Urinary bladder (tissue), 3 donors: ENCODE measurements at regions not wholly inside any gene's neighbourhood (a gene's known extent, or its start where the extent isn't known, plus 50 kb on each side); places are given as distances from the start of the nearest gene placed in this dataset.
"Not testable (repeated sequence)": the region's sequence is repeated elsewhere in the genome, so short reads cannot be mapped to it uniquely, and the experiment has no call there.

Source experiments
- DNase-seq: peaks from one replicate; pipeline ENCODE4 v3.0.0-alpha.2; 2015; ENCODE audit errors: extremely low spot score
- H3K27ac ChIP-seq: one replicate; pipeline ENCODE4 v1.5.1; 2013; ENCODE audit warnings: low read depth, mild to moderate bottlenecking, moderate library complexity
- H3K36me3 ChIP-seq: one replicate; pipeline ENCODE4 v1.6.1; 2013; ENCODE audit warnings: mild to moderate bottlenecking, moderate library complexity; ENCODE audit not compliant: insufficient read depth
- H3K4me1 ChIP-seq: one replicate; pipeline ENCODE4 v1.6.1; 2013; ENCODE audit warnings: mild to moderate bottlenecking, moderate library complexity; ENCODE audit not compliant: insufficient read depth
- H3K4me3 ChIP-seq: one replicate; pipeline ENCODE4 v1.5.1; 2013; ENCODE audit warnings: low read depth, low read length
- WGBS: extraction: QIAGEN DNeasy Blood & Tissue Kit; methylation state at CpG from one replicate; pipeline ENCODE4 v1.1.7; 2013; 5-methylcytosine and 5-hydroxymethylcytosine counted together
- donor health status: healthy with polysubstance abuse.
- donor health status: healthy.

DNA sequence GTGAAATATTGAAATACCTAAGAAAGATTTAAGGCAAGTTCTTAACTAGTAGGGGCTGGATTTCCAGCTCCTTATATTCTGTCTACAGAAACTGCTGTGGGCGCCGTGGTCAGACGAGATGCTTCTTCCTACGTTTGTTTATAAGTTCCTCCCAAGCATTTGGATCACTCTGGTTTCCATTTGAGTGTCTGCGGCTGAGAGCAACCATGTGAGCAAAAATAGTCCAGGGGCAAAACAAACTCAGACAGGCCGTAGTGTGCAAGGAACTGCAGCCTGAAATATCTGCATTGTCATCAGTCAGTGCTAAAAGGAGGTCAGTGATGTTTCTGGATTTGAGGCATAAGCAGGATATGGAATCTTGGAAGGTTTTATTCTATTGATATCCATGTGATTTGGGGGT is 485.9 kb upstream of the JAG1 start:
- 10% methylated on average over 6 of the region's 6 CpGs for WGBS
- Histone ChIP-seq H3K4me3 (no peak overlapping the region), H3K27ac (no peak overlapping the region), H3K4me1 (no peaks in the 10 kb centered on the region), H3K36me3 (no peaks in the 10 kb centered on the region)
- DNase-seq = no peak

- no peaks in the 10 kb centered on the region for H3K36me3 ChIP-seq
- no peak overlapping the region for H3K27ac ChIP-seq
- no peaks in the 10 kb centered on the region for H3K4me1 ChIP-seq
- WGBS = 95% methylated on average over 4 of the region's 4 CpGs
- no peak for DNase-seq
- no peak overlapping the region for H3K4me3 ChIP-seq
Observed at GRCh38 chr20:11162026-11162775, 488.4 kb upstream of the JAG1 start.

- Histone ChIP-seq H3K36me3 (no peaks in the 10 kb centered on the region), H3K4me3 (no peak overlapping the region), H3K27ac (no peak overlapping the region), H3K4me1 (no peaks in the 10 kb centered on the region)
- DNase-seq = no peak
- WGBS = 58% methylated on average over 1 of the region's 1 CpG
Observed at GRCh38 chr20:11165789-11166188, 492.0 kb upstream of the JAG1 start.

- DNase-seq = no peak
Observed at GRCh38 chr20:11166712-11167111, 492.9 kb upstream of the JAG1 start.

GRCh38 chr20:11168026-11168425 is 494.2 kb upstream of the JAG1 start:
- no peaks in the 10 kb centered on the region for H3K4me1 ChIP-seq
- H3K4me3 ChIP-seq = no peak overlapping the region
- H3K27ac ChIP-seq = no peak overlapping the region
- no peak for DNase-seq
- no peaks in the 10 kb centered on the region for H3K36me3 ChIP-seq

More at GRCh38 chr20:11166712-11167111, 492.9 kb upstream of the JAG1 start:
- 61% methylated on average over 2 of the region's 2 CpGs for WGBS
- Histone ChIP-seq H3K4me1 (no peaks in the 10 kb centered on the region), H3K27ac (no peak overlapping the region), H3K36me3 (no peaks in the 10 kb centered on the region), H3K4me3 (no peak overlapping the region)

- H3K4me1 ChIP-seq = no peaks in the 10 kb centered on the region
- no peak overlapping the region for H3K4me3 ChIP-seq
Observed at GRCh38 chr20:11170025-11170424, 496.2 kb upstream of the JAG1 start.

DNA sequence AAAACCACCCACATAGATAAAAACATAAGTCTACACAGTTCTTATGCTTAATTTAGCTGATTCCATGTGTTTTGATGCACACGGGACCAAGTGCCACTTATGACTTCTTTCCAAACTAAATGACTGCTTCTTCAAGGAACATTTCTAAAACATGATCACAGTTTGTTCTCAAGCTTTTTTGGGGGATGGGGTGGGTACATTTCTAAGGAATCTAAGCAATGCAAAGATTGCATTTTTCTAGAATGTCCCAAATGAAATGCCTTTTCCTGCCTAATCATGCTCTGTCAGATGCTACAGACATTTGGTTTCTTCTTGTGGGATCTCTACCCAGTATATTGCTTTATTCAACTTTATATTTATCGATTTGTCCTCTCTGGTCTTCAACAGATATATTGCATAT is 496.8 kb upstream of the JAG1 start:
- Histone ChIP-seq H3K4me3 (no peak overlapping the region), H3K27ac (no peak overlapping the region), H3K36me3 (no peaks in the 10 kb centered on the region), H3K4me1 (no peaks in the 10 kb centered on the region)
- 67% methylated on average over 2 of the region's 2 CpGs for WGBS
- no peak for DNase-seq

More at GRCh38 chr20:11170025-11170424, 496.2 kb upstream of the JAG1 start:
- H3K27ac ChIP-seq = no peak overlapping the region
- DNase-seq = no peak
- no peaks in the 10 kb centered on the region for H3K36me3 ChIP-seq

DNA sequence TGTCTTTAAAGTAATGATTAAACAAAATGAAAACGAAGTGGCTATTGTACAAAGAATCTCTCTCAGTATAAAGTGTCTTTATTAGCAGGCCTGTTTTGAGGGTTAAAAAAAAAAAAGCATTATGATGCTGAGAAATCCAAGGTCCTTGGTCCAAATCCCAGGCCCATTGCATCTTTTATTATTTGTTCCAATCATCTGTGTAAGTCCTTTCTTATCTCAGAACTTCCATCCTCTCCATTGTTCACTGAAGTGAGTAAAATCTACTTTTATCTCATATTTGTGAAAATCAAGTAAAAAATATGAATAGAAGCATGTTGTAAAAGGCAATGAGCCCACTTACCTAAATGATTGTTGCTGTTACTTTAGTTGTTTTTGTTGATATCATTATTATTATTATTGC is 499.1 kb upstream of the JAG1 start:
- no peaks in the 10 kb centered on the region for H3K4me1 ChIP-seq
- H3K27ac ChIP-seq = no peak overlapping the region
- H3K36me3 ChIP-seq = no peaks in the 10 kb centered on the region
- WGBS = 74% methylated on average over 1 of the region's 1 CpG
- DNase-seq = no peak
- no peak overlapping the region for H3K4me3 ChIP-seq

DNA sequence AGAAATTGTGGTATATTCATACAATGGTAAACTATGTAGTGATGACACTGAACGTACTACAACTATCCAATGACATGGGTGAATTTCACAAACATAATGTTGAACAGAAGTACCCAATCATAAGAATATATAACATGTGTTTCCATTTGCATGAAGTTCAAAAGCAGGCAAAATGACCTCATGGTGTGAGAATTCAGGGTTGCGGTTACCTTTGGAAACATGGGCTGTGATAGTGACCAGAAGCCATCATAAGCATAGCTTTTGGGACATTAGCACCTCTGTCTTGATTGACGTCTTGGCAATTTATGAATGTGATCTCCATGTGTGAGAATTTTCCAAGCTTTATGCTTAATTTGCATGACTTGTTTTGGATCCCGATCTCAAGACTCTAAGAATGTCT is 500.1 kb upstream of the JAG1 start:
- DNase-seq = no peak
- no peak overlapping the region for H3K27ac ChIP-seq
- no peak overlapping the region for H3K4me3 ChIP-seq
- no peaks in the 10 kb centered on the region for H3K36me3 ChIP-seq
- 93% methylated on average over 4 of the region's 4 CpGs for WGBS
- H3K4me1 ChIP-seq = no peaks in the 10 kb centered on the region

GRCh38 chr20:11174861-11175260 is 501.1 kb upstream of the JAG1 start:
- Histone ChIP-seq H3K4me1 (no peaks in the 10 kb centered on the region), H3K4me3 (no peak overlapping the region), H3K27ac (no peak overlapping the region), H3K36me3 (no peaks in the 10 kb centered on the region)
- WGBS = 83% methylated on average over 5 of the region's 5 CpGs
- DNase-seq = no peak

GRCh38 chr20:11176431-11176830 is 502.6 kb upstream of the JAG1 start:
- H3K4me1 ChIP-seq = no peaks in the 10 kb centered on the region
- no peak overlapping the region for H3K4me3 ChIP-seq

GRCh38 chr20:11178946-11179654 is 505.3 kb upstream of the JAG1 start:
- WGBS = 74% methylated on average over 3 of the region's 3 CpGs
- no peaks in the 10 kb centered on the region for H3K36me3 ChIP-seq
- H3K4me1 ChIP-seq = no peaks in the 10 kb centered on the region
- H3K27ac ChIP-seq = no peak overlapping the region
- no peak overlapping the region for H3K4me3 ChIP-seq
- no peak for DNase-seq

More at GRCh38 chr20:11176431-11176830, 502.6 kb upstream of the JAG1 start:
- DNase-seq = no peak
- H3K27ac ChIP-seq = no peak overlapping the region
- 97% methylated on average over 2 of the region's 2 CpGs for WGBS
- H3K36me3 ChIP-seq = no peaks in the 10 kb centered on the region

DNA sequence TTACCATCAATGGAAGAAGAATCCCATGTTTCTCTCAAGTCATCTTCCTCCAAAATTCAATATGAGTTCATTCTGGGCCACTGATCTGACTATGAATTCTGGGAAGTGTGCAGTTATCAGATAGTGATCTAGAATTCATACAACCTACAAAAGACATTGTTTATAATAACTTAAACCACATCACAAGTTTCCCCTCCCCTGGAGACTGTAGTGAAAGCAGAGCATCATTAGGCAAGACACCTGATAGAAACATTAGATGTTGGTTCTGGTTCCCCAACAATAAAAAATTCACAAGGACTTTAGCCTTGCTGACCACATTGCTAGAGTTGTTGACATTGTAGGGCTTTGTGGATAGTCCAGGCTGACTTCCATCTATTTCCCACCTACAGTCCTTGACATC is 506.4 kb upstream of the JAG1 start:
- Histone ChIP-seq H3K36me3 (no peaks in the 10 kb centered on the region), H3K4me3 (no peak overlapping the region), H3K27ac (no peak overlapping the region), H3K4me1 (no peaks in the 10 kb centered on the region)
- DNase-seq = no peak

GRCh38 chr20:11181129-11181528 is 507.3 kb upstream of the JAG1 start:
- H3K27ac ChIP-seq, H3K4me3 ChIP-seq, DNase-seq, H3K4me1 ChIP-seq, H3K36me3 ChIP-seq: not testable (repeated sequence)
- WGBS = 90% methylated on average over 3 of the region's 3 CpGs
